SU-DHL-6 (cell line): ENCODE measurements at regions not wholly inside any gene's neighbourhood (a gene's known extent, or its start where the extent isn't known, plus 50 kb on each side); places are given as distances from the start of the nearest gene placed in this dataset.

Experiments used
- H2AFZ ChIP-seq: fragments of 200-600 bp; sonication (generic); 2 replicates; pipeline ENCODE4 v1.6.1; 2014; ENCODE audit warnings: low read depth, mild to moderate bottlenecking, moderate library complexity, mixed read lengths, antibody characterized with exemption, low read length; ENCODE audit not compliant: severe bottlenecking
- H3F3A ChIP-seq: fragments of 200-600 bp; shearing (Covaris generic); 2 replicates; pipeline ENCODE4 v1.6.0; 2016; ENCODE audit warnings: antibody characterized with exemption, mild to moderate bottlenecking; ENCODE audit not compliant: insufficient read depth
- H3K27ac ChIP-seq: fragments of 200-600 bp; sonication (generic); 2 replicates; pipeline ENCODE4 v1.5.1; 2016; ENCODE audit warnings: low read depth, mild to moderate bottlenecking, low read length, moderate library complexity, mixed read lengths
- H3K27me3 ChIP-seq: fragments of 200-600 bp; sonication (generic), shearing (Covaris generic); 2 replicates; pipeline ENCODE4 v1.6.0; 2014; ENCODE audit warnings: mild to moderate bottlenecking, low read length
- H3K36me3 ChIP-seq: fragments of 200-600 bp; sonication (generic); 2 replicates; pipeline ENCODE4 v1.6.1; 2014; ENCODE audit warnings: mild to moderate bottlenecking, low read length, mixed read lengths
- H3K4me2 ChIP-seq: fragments of 300-600, 200-600 bp; shearing (Covaris generic), sonication (generic); 2 replicates; pipeline ENCODE4 v1.6.0; 2014; ENCODE audit warnings: low read length, low read depth, mild to moderate bottlenecking; ENCODE audit not compliant: poor library complexity, severe bottlenecking
- H3K4me3 ChIP-seq: fragments of 200-600 bp; sonication (generic); 2 replicates; pipeline ENCODE4 v1.5.1; 2014; ENCODE audit warnings: antibody characterized with exemption, low read length, mild to moderate bottlenecking, mixed read lengths; ENCODE audit not compliant: insufficient read depth, poor library complexity, severe bottlenecking
- H3K79me2 ChIP-seq: fragments of 200-600 bp; sonication (generic); 2 replicates; pipeline ENCODE4 v1.6.1; 2014; ENCODE audit warnings: mild to moderate bottlenecking, low read length, moderate library complexity; ENCODE audit not compliant: insufficient read depth
- H3K9ac ChIP-seq: fragments of 200-600 bp; sonication (generic); 2 replicates; pipeline ENCODE4 v1.7.0; 2014; ENCODE audit warnings: mild to moderate bottlenecking, low read length
- H3K9me2 ChIP-seq: fragments of 200-600 bp; sonication (generic); replicated peaks from 2 replicates; pipeline ENCODE4 v1.6.1; 2014; ENCODE audit warnings: low read length; ENCODE audit not compliant: insufficient read depth
- H3K9me3 ChIP-seq: fragments of 200-600 bp; sonication (generic); 2 replicates; pipeline ENCODE4 v1.6.1; 2014; ENCODE audit warnings: low read length, mixed read lengths; ENCODE audit not compliant: insufficient read depth
- H4K20me1 ChIP-seq: fragments of 200-600 bp; sonication (generic); 2 replicates; pipeline ENCODE4 v1.6.1; 2014; ENCODE audit warnings: low read depth, mild to moderate bottlenecking, antibody characterized with exemption, low read length, moderate library complexity, mixed read lengths
- CTCF ChIP-seq: fragments of 200-600 bp; sonication (generic); IDR thresholded peaks from one replicate; pipeline ENCODE4 v1.5.1; 2017; ENCODE audit warnings: antibody characterized with exemption, mild to moderate bottlenecking, low read length, moderate library complexity; ENCODE audit not compliant: insufficient read depth, poor library complexity, severe bottlenecking
- EZH2phosphoT487 ChIP-seq: fragments of 200-600 bp; sonication (generic), shearing (Covaris generic); conservative IDR thresholded peaks from 2 replicates; pipeline ENCODE4 v1.6.1; 2018; ENCODE audit warnings: mild to moderate bottlenecking, antibody characterized with exemption, low read length, moderate library complexity, mixed read lengths

- Histone ChIP-seq H3K4me2 (no peak overlapping the region), H3K4me3 (no peak overlapping the region), H3K9ac (no peak overlapping the region), H3K9me2 (no peaks in the 10 kb centered on the region), H3K9me3 (no peaks in the 10 kb centered on the region), H3K27me3 (no peaks in the 10 kb centered on the region), H2AFZ (no peak overlapping the region), H3K79me2 (no peaks in the 10 kb centered on the region), H3K36me3 (no peaks in the 10 kb centered on the region), H3F3A (no peaks in the 10 kb centered on the region), H3K27ac (no peak overlapping the region), H4K20me1 (no peaks in the 10 kb centered on the region)
- TF ChIP-seq EZH2phosphoT487 (no peak), CTCF (no peak)
These were observed 163.0 kb upstream of the KRR1 start for GRCh38 chr12:75674393-75674792.

- H3F3A ChIP-seq, result no peaks in the 10 kb centered on the region
- H3K9me2 ChIP-seq, result no peaks in the 10 kb centered on the region
- no peaks in the 10 kb centered on the region for H3K27me3 ChIP-seq
- no peak overlapping the region for H3K4me2 ChIP-seq
- H2AFZ ChIP-seq, result no peak overlapping the region
- no peaks in the 10 kb centered on the region for H3K9me3 ChIP-seq
- no peaks in the 10 kb centered on the region for H3K36me3 ChIP-seq
- no peak overlapping the region for H3K4me3 ChIP-seq
- no peaks in the 10 kb centered on the region for H3K79me2 ChIP-seq
- H3K27ac ChIP-seq, result no peak overlapping the region
- no peak for TF ChIP-seq EZH2phosphoT487
- TF ChIP-seq CTCF, result no peak
- H3K9ac ChIP-seq, result no peak overlapping the region
- no peaks in the 10 kb centered on the region for H4K20me1 ChIP-seq
These were observed 160.8 kb upstream of the KRR1 start for GRCh38 chr12:75672200-75672599.

GRCh38 chr12:75670216-75670615 lies 158.8 kb upstream of the KRR1 start:
- no peak overlapping the region for H3K4me2 ChIP-seq
- H3K27me3 ChIP-seq, result no peaks in the 10 kb centered on the region
- no peak overlapping the region for H3K4me3 ChIP-seq
- H3F3A ChIP-seq, result no peaks in the 10 kb centered on the region
- H3K79me2 ChIP-seq, result no peaks in the 10 kb centered on the region
- H2AFZ ChIP-seq, result no peak overlapping the region
- H3K9ac ChIP-seq, result no peak overlapping the region
- H3K9me3 ChIP-seq, result no peaks in the 10 kb centered on the region
- H4K20me1 ChIP-seq, result no peaks in the 10 kb centered on the region
- no peak for TF ChIP-seq EZH2phosphoT487
- H3K36me3 ChIP-seq, result no peaks in the 10 kb centered on the region
- H3K27ac ChIP-seq, result no peak overlapping the region
- H3K9me2 ChIP-seq, result no peaks in the 10 kb centered on the region

GRCh38 chr12:75666939-75667334 lies 155.5 kb upstream of the KRR1 start:
- no peak overlapping the region for H2AFZ ChIP-seq

More at GRCh38 chr12:75666939-75667334, 155.5 kb upstream of the KRR1 start:
- no peaks in the 10 kb centered on the region for H3K9me3 ChIP-seq
- no peaks in the 10 kb centered on the region for H3K36me3 ChIP-seq
- no peak overlapping the region for H3K4me2 ChIP-seq
- no peaks in the 10 kb centered on the region for H3K9me2 ChIP-seq
- no peaks in the 10 kb centered on the region for H3K27me3 ChIP-seq
- H3F3A ChIP-seq, result no peaks in the 10 kb centered on the region
- no peak overlapping the region for H3K9ac ChIP-seq
- no peak overlapping the region for H3K27ac ChIP-seq
- no peak overlapping the region for H3K4me3 ChIP-seq
- H4K20me1 ChIP-seq, result no peaks in the 10 kb centered on the region
- H3K79me2 ChIP-seq, result no peaks in the 10 kb centered on the region
- TF ChIP-seq EZH2phosphoT487 (no peak), CTCF (no peak)
